ENCODE measurements at regions not wholly inside any gene's neighbourhood (a gene's known extent, or its start where the extent isn't known, plus 50 kb on each side); places are given as distances from the start of the nearest gene placed in this dataset.

DNA sequence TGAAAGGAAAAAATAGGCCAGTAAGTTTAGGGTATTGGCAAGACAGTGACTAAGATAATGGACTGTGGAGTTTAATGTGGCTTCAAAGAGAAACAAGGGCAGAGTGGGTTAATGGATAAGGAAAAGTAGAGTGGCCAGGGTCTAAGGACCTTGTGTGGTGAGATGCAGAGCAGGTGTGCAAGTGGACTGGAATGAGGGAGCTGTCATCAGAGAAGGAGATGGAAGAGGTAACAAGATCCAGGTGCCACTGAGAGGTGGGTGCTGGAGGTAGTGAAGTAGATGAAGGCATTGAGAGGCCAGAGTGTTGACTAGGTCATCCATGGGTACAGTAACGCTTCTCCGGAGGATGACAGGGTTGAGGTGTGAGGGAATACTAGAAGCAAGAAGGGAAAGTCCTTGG lies 136.1 kb downstream of the QRSL1 start (continued):
- TF ChIP-seq, protein P1, sequence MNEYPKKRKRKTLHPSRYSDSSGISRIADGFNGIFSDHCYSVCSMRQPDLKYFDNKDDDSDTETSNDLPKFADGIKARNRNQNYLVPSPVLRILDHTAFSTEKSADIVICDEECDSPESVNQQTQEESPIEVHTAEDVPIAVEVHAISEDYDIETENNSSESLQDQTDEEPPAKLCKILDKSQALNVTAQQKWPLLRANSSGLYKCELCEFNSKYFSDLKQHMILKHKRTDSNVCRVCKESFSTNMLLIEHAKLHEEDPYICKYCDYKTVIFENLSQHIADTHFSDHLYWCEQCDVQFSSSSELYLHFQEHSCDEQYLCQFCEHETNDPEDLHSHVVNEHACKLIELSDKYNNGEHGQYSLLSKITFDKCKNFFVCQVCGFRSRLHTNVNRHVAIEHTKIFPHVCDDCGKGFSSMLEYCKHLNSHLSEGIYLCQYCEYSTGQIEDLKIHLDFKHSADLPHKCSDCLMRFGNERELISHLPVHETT (CRISPR knock-in tag; conservative IDR thresholded peaks at IDR 0.05 in 1 of 2, IDR thresholded peaks at IDR 0.05 in 1 of 2): no peak
- TF ChIP-seq DMBX1 (CRISPR knock-in tag; IDR thresholded peaks at IDR 0.05; ENCODE audit: borderline replicate concordance) (no peak), CBX5 (IDR thresholded peaks at IDR 0.05; ENCODE audit: borderline replicate concordance, low read depth) (no peak), SP1 (CRISPR knock-in tag; IDR thresholded peaks at IDR 0.05) (no peak), NR4A1 (CRISPR knock-in tag; IDR thresholded peaks at IDR 0.05) (no peak), NR4A1 (tag; IDR thresholded peaks at IDR 0.05) (no peak)
- TF ChIP-seq, protein P2, sequence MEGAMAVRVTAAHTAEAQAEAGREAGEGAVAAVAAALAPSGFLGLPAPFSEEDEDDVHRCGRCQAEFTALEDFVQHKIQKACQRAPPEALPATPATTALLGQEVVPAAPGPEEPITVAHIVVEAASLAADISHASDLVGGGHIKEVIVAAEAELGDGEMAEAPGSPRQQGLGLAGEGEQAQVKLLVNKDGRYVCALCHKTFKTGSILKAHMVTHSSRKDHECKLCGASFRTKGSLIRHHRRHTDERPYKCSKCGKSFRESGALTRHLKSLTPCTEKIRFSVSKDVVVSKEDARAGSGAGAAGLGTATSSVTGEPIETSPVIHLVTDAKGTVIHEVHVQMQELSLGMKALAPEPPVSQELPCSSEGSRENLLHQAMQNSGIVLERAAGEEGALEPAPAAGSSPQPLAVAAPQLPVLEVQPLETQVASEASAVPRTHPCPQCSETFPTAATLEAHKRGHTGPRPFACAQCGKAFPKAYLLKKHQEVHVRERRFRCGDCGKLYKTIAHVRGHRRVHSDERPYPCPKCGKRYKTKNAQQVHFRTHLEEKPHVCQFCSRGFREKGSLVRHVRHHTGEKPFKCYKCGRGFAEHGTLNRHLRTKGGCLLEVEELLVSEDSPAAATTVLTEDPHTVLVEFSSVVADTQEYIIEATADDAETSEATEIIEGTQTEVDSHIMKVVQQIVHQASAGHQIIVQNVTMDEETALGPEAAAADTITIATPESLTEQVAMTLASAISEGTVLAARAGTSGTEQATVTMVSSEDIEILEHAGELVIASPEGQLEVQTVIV (CRISPR knock-in tag; IDR thresholded peaks at IDR 0.05; ENCODE audit: borderline replicate concordance): no peak
- TF ChIP-seq, protein P3, sequence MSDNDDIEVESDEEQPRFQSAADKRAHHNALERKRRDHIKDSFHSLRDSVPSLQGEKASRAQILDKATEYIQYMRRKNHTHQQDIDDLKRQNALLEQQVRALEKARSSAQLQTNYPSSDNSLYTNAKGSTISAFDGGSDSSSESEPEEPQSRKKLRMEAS (CRISPR knock-in tag; IDR thresholded peaks at IDR 0.05): no peak
- TF ChIP-seq, protein P4, sequence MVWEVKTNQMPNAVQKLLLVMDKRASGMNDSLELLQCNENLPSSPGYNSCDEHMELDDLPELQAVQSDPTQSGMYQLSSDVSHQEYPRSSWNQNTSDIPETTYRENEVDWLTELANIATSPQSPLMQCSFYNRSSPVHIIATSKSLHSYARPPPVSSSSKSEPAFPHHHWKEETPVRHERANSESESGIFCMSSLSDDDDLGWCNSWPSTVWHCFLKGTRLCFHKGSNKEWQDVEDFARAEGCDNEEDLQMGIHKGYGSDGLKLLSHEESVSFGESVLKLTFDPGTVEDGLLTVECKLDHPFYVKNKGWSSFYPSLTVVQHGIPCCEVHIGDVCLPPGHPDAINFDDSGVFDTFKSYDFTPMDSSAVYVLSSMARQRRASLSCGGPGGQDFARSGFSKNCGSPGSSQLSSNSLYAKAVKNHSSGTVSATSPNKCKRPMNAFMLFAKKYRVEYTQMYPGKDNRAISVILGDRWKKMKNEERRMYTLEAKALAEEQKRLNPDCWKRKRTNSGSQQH (CRISPR knock-in tag; IDR thresholded peaks at IDR 0.05): no peak

All from K562 (cell line).